ENCODE measurements at regions not wholly inside any gene's neighbourhood (a gene's known extent, or its start where the extent isn't known, plus 50 kb on each side); places are given as distances from the start of the nearest gene placed in this dataset.

- Mint-ChIP-seq H3K4me3 (no peak overlapping the region), H3K9me3 (no peaks in the 10 kb centered on the region), H3K27me3 (no peaks in the 10 kb centered on the region), H3K36me3 (no peaks in the 10 kb centered on the region), H3K27ac (no peak overlapping the region), H3K4me1 (ENCODE audit: unreplicated experiment) (no peaks in the 10 kb centered on the region)
- no peak for DNase-seq (ENCODE audit: extremely low spot score, unreplicated experiment)
- no peak for TF ChIP-seq CTCF (conservative IDR thresholded peaks at IDR 0.05)
Observed at GRCh38 chr1:68959461-68960030, 462.7 kb upstream of the DEPDC1 start.

GRCh38 chr1:68961143-68961542 is 464.3 kb upstream of the DEPDC1 start:
- Mint-ChIP-seq H3K9me3 (no peaks in the 10 kb centered on the region), H3K4me1 (ENCODE audit: unreplicated experiment) (no peaks in the 10 kb centered on the region), H3K27me3 (no peaks in the 10 kb centered on the region), H3K27ac (no peak overlapping the region), H3K36me3 (no peaks in the 10 kb centered on the region), H3K4me3 (no peak overlapping the region)
- no peak for DNase-seq (ENCODE audit: extremely low spot score, unreplicated experiment)
- TF ChIP-seq CTCF (conservative IDR thresholded peaks at IDR 0.05) = no peak

GRCh38 chr1:68963353-68963752 is 466.5 kb upstream of the DEPDC1 start:
- no peaks in the 10 kb centered on the region for H3K4me1 Mint-ChIP-seq (ENCODE audit: unreplicated experiment)
- no peak overlapping the region for H3K4me3 Mint-ChIP-seq
- H3K9me3 Mint-ChIP-seq = no peaks in the 10 kb centered on the region
- no peak overlapping the region for H3K27ac Mint-ChIP-seq
- H3K36me3 Mint-ChIP-seq = no peaks in the 10 kb centered on the region
- no peaks in the 10 kb centered on the region for H3K27me3 Mint-ChIP-seq
- no peak for TF ChIP-seq CTCF (conservative IDR thresholded peaks at IDR 0.05)
- no peak for DNase-seq (ENCODE audit: extremely low spot score, unreplicated experiment)

- no peaks in the 10 kb centered on the region for H3K27me3 Mint-ChIP-seq
- H3K36me3 Mint-ChIP-seq = no peaks in the 10 kb centered on the region
- no peaks in the 10 kb centered on the region for H3K4me1 Mint-ChIP-seq (ENCODE audit: unreplicated experiment)
- H3K9me3 Mint-ChIP-seq = no peaks in the 10 kb centered on the region
- no peak for TF ChIP-seq CTCF (conservative IDR thresholded peaks at IDR 0.05)
- H3K27ac Mint-ChIP-seq = no peak overlapping the region
- H3K4me3 Mint-ChIP-seq = no peak overlapping the region
- no peak for DNase-seq (ENCODE audit: extremely low spot score, unreplicated experiment)
Observed at GRCh38 chr1:68969441-68969840, 472.6 kb upstream of the DEPDC1 start.

- no peaks in the 10 kb centered on the region for H3K36me3 Mint-ChIP-seq
- no peak overlapping the region for H3K27ac Mint-ChIP-seq
- H3K4me3 Mint-ChIP-seq = no peak overlapping the region
- H3K4me1 Mint-ChIP-seq (ENCODE audit: unreplicated experiment) = peaks cover 5% of the 10 kb centered on the region
- no peak for TF ChIP-seq CTCF (conservative IDR thresholded peaks at IDR 0.05)
- H3K9me3 Mint-ChIP-seq = no peaks in the 10 kb centered on the region
- DNase-seq (ENCODE audit: extremely low spot score, unreplicated experiment) = no peak
- H3K27me3 Mint-ChIP-seq = no peaks in the 10 kb centered on the region
Observed at GRCh38 chr1:68970571-68970970, 473.7 kb upstream of the DEPDC1 start.
